GM12873 (cell line): ENCODE measurements at regions not wholly inside any gene's neighbourhood (a gene's known extent, or its start where the extent isn't known, plus 50 kb on each side); places are given as distances from the start of the nearest gene placed in this dataset.

ENCODE experiments used
- TF ChIP-seq, protein P1 (sequence below): IDR thresholded peaks from 2 replicates; pipeline ENCODE4 v1.5.1; 2012; ENCODE audit warnings: low read depth, mild to moderate bottlenecking, moderate library complexity, low read length, control low read depth; ENCODE audit not compliant: insufficient read depth; ENCODE audit errors: missing control alignments

DNA sequence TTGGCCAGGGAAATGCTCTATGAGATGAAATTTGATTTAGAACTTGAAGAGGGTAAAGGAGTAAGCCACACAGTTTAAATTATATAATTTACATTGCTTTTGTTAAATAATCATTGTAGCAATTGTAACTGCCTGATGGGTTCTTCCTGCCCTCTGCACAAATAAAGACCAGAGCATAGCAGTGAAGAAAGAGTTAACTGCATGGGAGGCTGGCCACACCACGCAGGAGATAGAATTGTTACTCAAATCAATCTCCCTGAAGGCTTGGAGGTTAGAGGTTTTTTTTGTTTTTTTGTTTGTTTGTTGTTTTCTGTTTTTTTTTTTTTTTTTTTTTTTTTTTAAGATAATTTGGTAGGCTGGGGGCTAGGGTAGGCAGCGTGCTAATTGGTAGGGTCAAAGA is 467.0 kb upstream of the GOT2 start:
- TF ChIP-seq, protein P1, sequence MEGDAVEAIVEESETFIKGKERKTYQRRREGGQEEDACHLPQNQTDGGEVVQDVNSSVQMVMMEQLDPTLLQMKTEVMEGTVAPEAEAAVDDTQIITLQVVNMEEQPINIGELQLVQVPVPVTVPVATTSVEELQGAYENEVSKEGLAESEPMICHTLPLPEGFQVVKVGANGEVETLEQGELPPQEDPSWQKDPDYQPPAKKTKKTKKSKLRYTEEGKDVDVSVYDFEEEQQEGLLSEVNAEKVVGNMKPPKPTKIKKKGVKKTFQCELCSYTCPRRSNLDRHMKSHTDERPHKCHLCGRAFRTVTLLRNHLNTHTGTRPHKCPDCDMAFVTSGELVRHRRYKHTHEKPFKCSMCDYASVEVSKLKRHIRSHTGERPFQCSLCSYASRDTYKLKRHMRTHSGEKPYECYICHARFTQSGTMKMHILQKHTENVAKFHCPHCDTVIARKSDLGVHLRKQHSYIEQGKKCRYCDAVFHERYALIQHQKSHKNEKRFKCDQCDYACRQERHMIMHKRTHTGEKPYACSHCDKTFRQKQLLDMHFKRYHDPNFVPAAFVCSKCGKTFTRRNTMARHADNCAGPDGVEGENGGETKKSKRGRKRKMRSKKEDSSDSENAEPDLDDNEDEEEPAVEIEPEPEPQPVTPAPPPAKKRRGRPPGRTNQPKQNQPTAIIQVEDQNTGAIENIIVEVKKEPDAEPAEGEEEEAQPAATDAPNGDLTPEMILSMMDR = no peak

DNA sequence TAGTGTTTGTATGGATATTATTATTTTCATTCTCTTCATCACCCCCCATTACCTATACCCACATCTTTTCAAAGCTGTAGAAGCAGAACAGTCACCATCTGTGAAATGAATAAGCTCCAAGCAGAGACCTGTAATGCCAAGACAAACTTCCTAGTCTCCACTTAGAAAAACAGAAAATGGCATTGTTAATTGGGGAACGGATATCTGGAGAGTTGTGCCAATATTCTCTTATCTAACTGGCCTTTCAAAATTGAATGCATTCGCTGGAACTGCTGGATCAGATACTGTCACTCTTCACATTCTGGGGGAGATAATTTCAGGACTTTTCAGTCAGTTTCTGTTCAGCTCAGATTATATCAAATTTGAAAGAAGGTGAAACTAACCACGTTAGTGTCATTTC is 464.4 kb upstream of the GOT2 start:
- TF ChIP-seq, protein P1 = no peak

- TF ChIP-seq, protein P1 = no peak
Observed at GRCh38 chr16:59195242-59195641, 461.1 kb upstream of the GOT2 start.

GRCh38 chr16:59193637-59194036 is 459.5 kb upstream of the GOT2 start:
- TF ChIP-seq, protein P1 = no peak

DNA sequence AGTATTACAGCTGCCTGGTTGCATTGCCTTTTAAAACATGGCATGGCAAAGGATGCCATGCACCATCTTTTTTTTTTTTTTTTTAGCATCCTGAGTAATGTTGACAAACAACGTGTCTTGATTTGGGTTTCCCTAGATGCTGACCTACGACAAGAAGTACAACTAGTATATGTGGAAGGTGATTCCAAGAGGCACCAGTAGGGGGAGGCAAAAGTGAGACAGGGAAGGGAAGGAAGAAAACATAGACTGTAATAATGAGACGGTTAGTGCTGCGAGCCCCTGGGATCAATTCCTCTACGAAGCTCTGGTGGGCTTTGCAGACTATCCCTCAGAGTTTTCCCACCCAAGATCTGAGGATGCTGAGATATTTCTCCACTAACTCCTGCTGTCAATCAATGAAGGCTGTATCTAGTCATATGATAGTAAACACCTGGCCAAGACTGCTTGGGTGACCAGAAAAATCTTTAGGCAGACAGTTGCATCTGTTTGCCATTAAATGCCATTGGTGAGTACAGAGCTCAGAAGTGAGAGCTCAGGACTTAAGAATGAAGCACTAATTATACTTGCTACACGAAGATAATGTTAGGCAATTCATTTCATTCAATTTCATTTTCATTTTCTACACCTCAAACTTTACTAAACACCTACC is 458.6 kb upstream of the GOT2 start:
- TF ChIP-seq, protein P1 = peak; percentile 60

- TF ChIP-seq, protein P1 = no peak
Observed at GRCh38 chr16:59190731-59191130, 456.6 kb upstream of the GOT2 start.

DNA sequence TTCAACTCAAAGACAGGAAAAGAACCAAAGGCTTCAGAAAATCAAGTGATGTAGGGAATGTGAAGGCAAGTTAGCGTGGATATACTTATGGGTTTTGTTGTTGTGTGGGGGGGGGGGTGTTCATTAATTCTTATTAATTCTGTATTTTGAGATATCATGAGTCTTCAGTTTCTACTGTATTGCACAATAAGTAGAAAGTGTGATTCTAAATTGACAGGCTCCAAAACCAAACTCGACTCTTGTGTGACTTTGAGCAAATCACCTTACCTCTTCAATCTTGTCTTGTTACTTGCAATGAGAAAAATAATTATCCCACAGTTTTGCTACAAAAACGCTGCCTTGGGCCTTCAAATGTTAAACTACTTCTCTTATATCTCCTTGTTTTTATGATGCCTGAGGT is 453.9 kb upstream of the GOT2 start:
- TF ChIP-seq, protein P1 = no peak
